Endothelial cell of umbilical vein (primary cell): ENCODE measurements at regions not wholly inside any gene's neighbourhood (a gene's known extent, or its start where the extent isn't known, plus 50 kb on each side); places are given as distances from the start of the nearest gene placed in this dataset.

ENCODE experiments used
- BruUV-seq: library from RNA; stranded (reverse); fragments of 400-500 nt; replicated peaks from 2 replicates; lab custom pipeline; 2021; lab: Mats Ljungman, UMichigan
- CTCF ChIA-PET: fragments of 300-600, 350-600 bp; sonication (Branson Sonifier 250); formaldehyde crosslinking; loops from one replicate; lab custom pipeline; 2021; ENCODE audit warnings: antibody characterized with exemption, inconsistent platforms; lab: Charles Lee
- POLR2A ChIA-PET: fragments of 300-600, 350-600 bp; sonication (Branson Sonifier 250); formaldehyde crosslinking; loops from one replicate; lab custom pipeline; 2021; ENCODE audit warnings: antibody characterized with exemption, inconsistent platforms; lab: Charles Lee
- DNase-seq: peaks from one replicate; pipeline ENCODE4 v3.0.0-alpha.2; 2011; ENCODE audit warnings: low read depth, low spot score
- FAIRE-seq: peaks from 2 replicates; lab custom pipeline; 2011; peaks lifted over from hg19 to GRCh38; lab: Jason Lieb, UNC
- H2AFZ ChIP-seq: 2 replicates; pipeline ENCODE4 v1.6.0; 2012; ENCODE audit warnings: low read depth, low read length, control low read depth, inconsistent platforms
- H3K27ac ChIP-seq: 2 replicates; pipeline ENCODE4 v1.5.1; 2011; ENCODE audit warnings: low read depth, mild to moderate bottlenecking, control low read depth, low read length, moderate library complexity; ENCODE audit not compliant: insufficient read depth
- H3K27me3 ChIP-seq, 2 experiments: 2 replicates each; pipeline versions ENCODE4 v1.6.0 to v1.6.1; 2011; ENCODE audit warnings: low read length in 2 of 2, mixed read lengths in 1 of 2; ENCODE audit not compliant: control insufficient read depth in 2 of 2, insufficient read depth in 2 of 2
- H3K36me3 ChIP-seq, 2 experiments: 2 replicates in 1 of 2; 3 replicates in 1 of 2; pipeline ENCODE4 v1.5.1; 2011; ENCODE audit warnings: low read length in 2 of 2, mild to moderate bottlenecking in 1 of 2, moderate library complexity in 1 of 2; ENCODE audit not compliant: control insufficient read depth in 2 of 2, insufficient read depth in 2 of 2; ENCODE audit errors: extremely low read depth in 1 of 2
- H3K4me1 ChIP-seq: 3 replicates; pipeline ENCODE4 v1.5.1; 2011; ENCODE audit warnings: mild to moderate bottlenecking, low read length; ENCODE audit not compliant: control insufficient read depth, insufficient read depth; ENCODE audit errors: extremely low read depth
- H3K4me2 ChIP-seq: 2 replicates; pipeline ENCODE4 v1.6.1; 2011; ENCODE audit warnings: low read length, control low read depth, mixed read lengths; ENCODE audit not compliant: insufficient read depth
- H3K4me3 ChIP-seq, 3 experiments: fragments of 200-600 bp in 1 of 3; sonication (generic), shearing (Covaris generic) in 1 of 3; replicated peaks in 1 of 3; 2 replicates each; pipeline ENCODE4 v1.5.1; 2011 to 2016; ENCODE audit warnings: control low read depth in 3 of 3, low read length in 3 of 3, mild to moderate bottlenecking in 2 of 3, inconsistent platforms in 1 of 3, low read depth in 1 of 3, moderate library complexity in 1 of 3; ENCODE audit not compliant: insufficient read depth in 1 of 3
- H3K79me2 ChIP-seq: 2 replicates; pipeline ENCODE4 v1.6.0; 2012; ENCODE audit warnings: low read length, inconsistent platforms; ENCODE audit not compliant: control insufficient read depth, insufficient read depth
- H3K9ac ChIP-seq: replicated peaks from 2 replicates; pipeline ENCODE3; 2011; ENCODE audit warnings: low read length, control low read depth; ENCODE audit not compliant: insufficient read depth; ENCODE audit errors: extremely low read depth
- H3K9me1 ChIP-seq: replicated peaks from 3 replicates; pipeline ENCODE4 v1.6.0; 2011; ENCODE audit warnings: mild to moderate bottlenecking, low read length; ENCODE audit not compliant: control insufficient read depth, insufficient read depth; ENCODE audit errors: extremely low read depth
- H3K9me3 ChIP-seq: replicated peaks from 2 replicates; pipeline ENCODE4 v1.5.1; 2012; ENCODE audit warnings: low read length, inconsistent platforms; ENCODE audit not compliant: control insufficient read depth, insufficient read depth
- H4K20me1 ChIP-seq: replicated peaks from 2 replicates; pipeline ENCODE3; 2011; ENCODE audit warnings: mild to moderate bottlenecking, low read length; ENCODE audit not compliant: control insufficient read depth, insufficient read depth; ENCODE audit errors: extremely low read depth
- EZH2 ChIP-seq: IDR thresholded peaks from 2 replicates; pipeline ENCODE4 v1.6.1; 2012; ENCODE audit warnings: borderline replicate concordance, low read depth, mild to moderate bottlenecking, moderate library complexity, low read length, inconsistent platforms; ENCODE audit not compliant: severe bottlenecking
- FOS ChIP-seq: IDR thresholded peaks from 2 replicates; pipeline ENCODE4 v1.6.1; 2011; ENCODE audit warnings: mild to moderate bottlenecking, low read length, moderate library complexity, borderline replicate concordance; ENCODE audit not compliant: insufficient read depth
- GATA2 ChIP-seq: IDR thresholded peaks from 2 replicates; pipeline ENCODE4 v1.7.0; 2011; ENCODE audit warnings: low read depth, mild to moderate bottlenecking, moderate library complexity, mixed read lengths, low read length; ENCODE audit not compliant: insufficient read length, insufficient read depth
- JUN ChIP-seq: IDR thresholded peaks from 2 replicates; pipeline ENCODE4 v1.6.1; 2011; ENCODE audit warnings: borderline replicate concordance, low read depth; ENCODE audit not compliant: insufficient read length, insufficient read depth
- MYC ChIP-seq: IDR thresholded peaks from one replicate; pipeline ENCODE4 v1.6.1; 2011; ENCODE audit warnings: mild to moderate bottlenecking, low read depth, low read length
- POLR2A ChIP-seq: IDR thresholded peaks from 2 replicates; pipeline ENCODE4 v1.6.1; 2012; ENCODE audit warnings: low read depth, mild to moderate bottlenecking, control low read depth, low read length
- POLR2AphosphoS5 ChIP-seq: IDR thresholded peaks from 2 replicates; pipeline ENCODE4 v1.6.1; 2012; ENCODE audit warnings: low read depth, mild to moderate bottlenecking, control low read depth, low read length, moderate library complexity; ENCODE audit not compliant: insufficient read depth
- dilution Hi-C: fragments of 300-500 bp; cut with MboI; formaldehyde crosslinking; loops from one replicate; pipeline ENCODE4 v1.15.0; 2019; ENCODE audit warnings: low sequenced_read_pairs; ENCODE audit not compliant: extremely low pct_ligation_motif_present
- intact Hi-C: fragments of 100-400 bp; cut with micrococcal nuclease; formaldehyde crosslinking; loops from one replicate; pipeline ENCODE4 v1.10.0; 2022
- TF ChIP-seq, protein P1 (sequence below): IDR thresholded peaks from 2 replicates; pipeline ENCODE4 v1.6.1; 2011; ENCODE audit not compliant: insufficient read depth, insufficient read length
- TF ChIP-seq, protein P2 (sequence below), 2 donors: IDR thresholded peaks; 1 replicate in 1 of 2; 2 replicates in 1 of 2; pipeline ENCODE4 v1.5.1; 2011; ENCODE audit warnings: low read length in 2 of 2, mild to moderate bottlenecking in 2 of 2, moderate library complexity in 2 of 2, control low read depth in 1 of 2, inconsistent platforms in 1 of 2, low read depth in 1 of 2; ENCODE audit not compliant: insufficient read depth in 1 of 2; ENCODE audit errors: extremely low read depth in 1 of 2

DNA sequence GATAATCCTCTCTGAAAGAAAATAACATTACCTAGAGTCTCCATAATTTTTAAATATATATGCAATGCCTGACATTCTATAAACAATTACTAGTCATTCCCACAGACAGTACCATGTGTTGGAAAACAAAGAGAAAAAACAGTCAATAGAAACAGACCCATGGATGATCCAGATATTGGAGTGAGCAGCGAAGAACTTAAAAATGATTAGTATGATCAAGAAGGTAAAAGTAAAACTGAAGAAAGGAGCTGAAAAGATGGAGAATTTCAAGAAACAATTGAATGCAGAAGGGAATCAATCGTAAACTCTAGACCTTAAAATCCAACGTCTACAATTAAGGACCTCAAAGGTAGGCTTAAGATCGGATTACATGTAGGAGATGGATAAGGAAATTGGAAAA lies 330.6 kb downstream of the SHANK2 start:
- Histone ChIP-seq H3K4me2 (no peak overlapping the region), H3K9me3 (no peaks in the 10 kb centered on the region), H3K4me1 (no peaks in the 10 kb centered on the region), H3K9me1 (no peaks in the 10 kb centered on the region), H3K36me3 (no peaks in the 10 kb centered on the region), H4K20me1 (no peaks in the 10 kb centered on the region), H2AFZ (no peak overlapping the region), H3K79me2 (no peaks in the 10 kb centered on the region), H3K27ac (no peak overlapping the region), H3K27me3 (no peaks in the 10 kb centered on the region), H3K9ac (no peak overlapping the region), H3K4me3 (no peak overlapping the region)
- intact Hi-C loops (no loop called here), dilution Hi-C loops (no loop called here)
- DNase-seq (no peak), FAIRE-seq (no peak)
- ChIA-PET POLR2A (no interaction called here), CTCF (no interaction called here)
- TF ChIP-seq POLR2AphosphoS5 (no peak), JUN (no peak), EZH2 (no peak), MYC (no peak), FOS (no peak), GATA2 (no peak), POLR2A (no peak)
- TF ChIP-seq, protein P1, sequence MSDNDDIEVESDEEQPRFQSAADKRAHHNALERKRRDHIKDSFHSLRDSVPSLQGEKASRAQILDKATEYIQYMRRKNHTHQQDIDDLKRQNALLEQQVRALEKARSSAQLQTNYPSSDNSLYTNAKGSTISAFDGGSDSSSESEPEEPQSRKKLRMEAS: no peak
- TF ChIP-seq, protein P2, sequence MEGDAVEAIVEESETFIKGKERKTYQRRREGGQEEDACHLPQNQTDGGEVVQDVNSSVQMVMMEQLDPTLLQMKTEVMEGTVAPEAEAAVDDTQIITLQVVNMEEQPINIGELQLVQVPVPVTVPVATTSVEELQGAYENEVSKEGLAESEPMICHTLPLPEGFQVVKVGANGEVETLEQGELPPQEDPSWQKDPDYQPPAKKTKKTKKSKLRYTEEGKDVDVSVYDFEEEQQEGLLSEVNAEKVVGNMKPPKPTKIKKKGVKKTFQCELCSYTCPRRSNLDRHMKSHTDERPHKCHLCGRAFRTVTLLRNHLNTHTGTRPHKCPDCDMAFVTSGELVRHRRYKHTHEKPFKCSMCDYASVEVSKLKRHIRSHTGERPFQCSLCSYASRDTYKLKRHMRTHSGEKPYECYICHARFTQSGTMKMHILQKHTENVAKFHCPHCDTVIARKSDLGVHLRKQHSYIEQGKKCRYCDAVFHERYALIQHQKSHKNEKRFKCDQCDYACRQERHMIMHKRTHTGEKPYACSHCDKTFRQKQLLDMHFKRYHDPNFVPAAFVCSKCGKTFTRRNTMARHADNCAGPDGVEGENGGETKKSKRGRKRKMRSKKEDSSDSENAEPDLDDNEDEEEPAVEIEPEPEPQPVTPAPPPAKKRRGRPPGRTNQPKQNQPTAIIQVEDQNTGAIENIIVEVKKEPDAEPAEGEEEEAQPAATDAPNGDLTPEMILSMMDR (IDR thresholded peaks at IDR 0.05; ENCODE audit: extremely low read depth in 1 of 2, insufficient read depth in 1 of 2, low read depth in 1 of 2, low read length in 2 of 2): no peak
- no TSS peak for BruUV-seq
